Psoas muscle (tissue), 7 donors: ENCODE measurements at regions not wholly inside any gene's neighbourhood (a gene's known extent, or its start where the extent isn't known, plus 50 kb on each side); places are given as distances from the start of the nearest gene placed in this dataset.
A peak's percentile ranks its signal among the peaks of the same experiment; 100 is the strongest.

Experiments
- ATAC-seq, 4 donors: fragments of 200-7000 bp; cut with Tn5 transposase; one replicate each; pipeline ENCODE4 v1.9.1; 2020; ENCODE audit warnings: moderate library complexity in 3 of 4, mild to moderate bottlenecking in 2 of 4
- DNase-seq, 2 donors: peaks; one replicate each; pipeline ENCODE4 v3.0.0-alpha.2; 2020
- H3K27ac ChIP-seq: fragments of 200-600 bp; one replicate; pipeline ENCODE4 v1.8.0; 2022
- H3K27me3 ChIP-seq, 3 donors: fragments of 200-600 bp in 1 of 3; one replicate each; pipeline versions ENCODE4 v1.6.1 to v1.8.0; 2013 to 2022; ENCODE audit warnings: low read length in 2 of 3, mild to moderate bottlenecking in 2 of 3, moderate library complexity in 1 of 3; ENCODE audit not compliant: insufficient read depth in 3 of 3
- H3K36me3 ChIP-seq, 2 donors: fragments of 200-600 bp in 1 of 2; one replicate each; pipeline versions ENCODE4 v1.6.1 to v1.8.0; 2013 to 2022; ENCODE audit warnings: low read depth in 1 of 2, mild to moderate bottlenecking in 1 of 2, moderate library complexity in 1 of 2; ENCODE audit not compliant: insufficient read depth in 1 of 2
- H3K4me1 ChIP-seq: fragments of 200-600 bp; one replicate; pipeline ENCODE4 v1.8.0; 2022
- H3K4me3 ChIP-seq: fragments of 200-600 bp; one replicate; pipeline ENCODE4 v1.8.0; 2022; ENCODE audit warnings: mild to moderate bottlenecking
- H3K9me3 ChIP-seq: fragments of 200-600 bp; one replicate; pipeline ENCODE4 v1.8.0; 2022
- WGBS, 3 donors: extraction: QIAGEN DNeasy Blood & Tissue Kit; methylation state at CpG; one replicate each; pipeline versions ENCODE4 v1.1.6 to v1.1.7; 2013; 5-methylcytosine and 5-hydroxymethylcytosine counted together
- intact Hi-C, 2 donors: fragments of 100-400 bp; cut with DNase I; formaldehyde crosslinking; loops; one replicate each; pipeline versions ENCODE4 v1.11.0 to v1.14.2; 2022
- TF ChIP-seq, protein P1 (sequence below): fragments of 200-600 bp; IDR thresholded peaks from one replicate; pipeline ENCODE4 v1.8.0; 2022; ENCODE audit warnings: antibody characterized with exemption
- donor health status: healthy with polysubstance abuse.
- donor health status: DM: no; HTN: no; CAD: no; lungs with moderate emphysema.
- donor health status: Bipolar disorder and iron deficiency.
- donor health status: healthy.
- donor health status: DM: yes; HTN: yes; CAD: no.
- donor health status: DM: no; HTN: no; CAD: no.
- donor health status: DM: yes; HTN: yes; CAD: no.

DNA sequence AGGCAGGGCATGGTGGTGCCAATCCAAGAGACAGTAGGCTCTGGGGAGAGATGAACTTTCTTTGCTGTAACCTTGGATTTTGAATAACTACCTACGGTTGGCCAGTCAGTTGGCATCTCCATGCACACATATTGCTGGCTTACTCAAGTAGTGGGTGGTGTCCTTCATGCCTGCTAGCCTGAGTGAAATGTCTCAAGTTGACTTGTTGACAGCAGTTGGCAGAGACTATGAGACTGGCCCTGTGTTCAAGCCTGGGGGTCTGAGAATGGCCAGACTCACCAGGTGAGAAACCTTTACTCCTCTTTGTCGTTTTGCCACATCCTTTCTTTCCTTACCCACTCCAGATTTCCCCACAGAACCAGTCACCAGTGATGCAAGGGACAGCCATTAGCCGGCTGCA is 173.3 kb downstream of the MID1IP1 start:
- ATAC-seq (peak in 1 of 4 donors; percentile 68), DNase-seq (no peak)
- no peak overlapping the region for H3K27ac ChIP-seq
- no peaks in the 10 kb centered on the region for H3K4me1 ChIP-seq
- no peaks in the 10 kb centered on the region for H3K27me3 ChIP-seq
- TF ChIP-seq, protein P1, sequence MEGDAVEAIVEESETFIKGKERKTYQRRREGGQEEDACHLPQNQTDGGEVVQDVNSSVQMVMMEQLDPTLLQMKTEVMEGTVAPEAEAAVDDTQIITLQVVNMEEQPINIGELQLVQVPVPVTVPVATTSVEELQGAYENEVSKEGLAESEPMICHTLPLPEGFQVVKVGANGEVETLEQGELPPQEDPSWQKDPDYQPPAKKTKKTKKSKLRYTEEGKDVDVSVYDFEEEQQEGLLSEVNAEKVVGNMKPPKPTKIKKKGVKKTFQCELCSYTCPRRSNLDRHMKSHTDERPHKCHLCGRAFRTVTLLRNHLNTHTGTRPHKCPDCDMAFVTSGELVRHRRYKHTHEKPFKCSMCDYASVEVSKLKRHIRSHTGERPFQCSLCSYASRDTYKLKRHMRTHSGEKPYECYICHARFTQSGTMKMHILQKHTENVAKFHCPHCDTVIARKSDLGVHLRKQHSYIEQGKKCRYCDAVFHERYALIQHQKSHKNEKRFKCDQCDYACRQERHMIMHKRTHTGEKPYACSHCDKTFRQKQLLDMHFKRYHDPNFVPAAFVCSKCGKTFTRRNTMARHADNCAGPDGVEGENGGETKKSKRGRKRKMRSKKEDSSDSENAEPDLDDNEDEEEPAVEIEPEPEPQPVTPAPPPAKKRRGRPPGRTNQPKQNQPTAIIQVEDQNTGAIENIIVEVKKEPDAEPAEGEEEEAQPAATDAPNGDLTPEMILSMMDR: no peak
- no peak overlapping the region for H3K4me3 ChIP-seq
- H3K36me3 ChIP-seq: no peaks in the 10 kb centered on the region
- H3K9me3 ChIP-seq: no peaks in the 10 kb centered on the region
- 67 to 80% (median 73%) methylated on average over 3 of the region's 3 CpGs for WGBS, 3 donors
- intact Hi-C loops: no loop called here

DNA sequence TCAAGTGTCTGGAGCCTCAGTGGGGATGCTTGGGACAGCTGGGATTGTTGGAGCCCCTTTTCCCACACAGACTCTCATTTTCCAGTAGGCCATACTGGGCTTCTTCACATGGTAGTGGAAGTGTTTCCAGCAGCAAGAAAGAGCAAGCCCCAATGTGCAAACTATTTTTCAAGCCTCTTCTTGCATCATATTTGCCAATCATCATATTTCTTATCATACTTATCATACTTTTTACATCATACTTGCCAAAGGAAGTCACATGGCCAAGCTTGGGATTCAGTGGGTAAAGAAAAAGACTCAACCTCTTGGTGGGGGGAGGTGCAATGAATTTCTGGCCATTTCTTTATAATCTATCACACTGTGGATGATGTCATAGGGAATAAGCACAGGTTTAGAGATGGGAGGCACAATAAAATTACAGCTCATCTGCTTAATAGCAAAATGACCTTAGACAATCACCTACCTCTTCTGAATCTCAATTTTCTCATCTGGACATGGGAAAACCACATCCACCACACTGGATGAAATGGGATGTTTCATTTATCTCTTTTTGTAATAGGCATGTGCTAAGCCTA is 174.2 kb downstream of the MID1IP1 start:
- TF ChIP-seq, protein P1: no peak
- Histone ChIP-seq H3K27me3 (no peaks in the 10 kb centered on the region), H3K4me3 (no peak overlapping the region), H3K4me1 (no peaks in the 10 kb centered on the region), H3K36me3 (no peaks in the 10 kb centered on the region), H3K9me3 (no peaks in the 10 kb centered on the region), H3K27ac (no peak overlapping the region)
- intact Hi-C loops: no loop called here
- ATAC-seq (no peak), DNase-seq (no peak)

DNA sequence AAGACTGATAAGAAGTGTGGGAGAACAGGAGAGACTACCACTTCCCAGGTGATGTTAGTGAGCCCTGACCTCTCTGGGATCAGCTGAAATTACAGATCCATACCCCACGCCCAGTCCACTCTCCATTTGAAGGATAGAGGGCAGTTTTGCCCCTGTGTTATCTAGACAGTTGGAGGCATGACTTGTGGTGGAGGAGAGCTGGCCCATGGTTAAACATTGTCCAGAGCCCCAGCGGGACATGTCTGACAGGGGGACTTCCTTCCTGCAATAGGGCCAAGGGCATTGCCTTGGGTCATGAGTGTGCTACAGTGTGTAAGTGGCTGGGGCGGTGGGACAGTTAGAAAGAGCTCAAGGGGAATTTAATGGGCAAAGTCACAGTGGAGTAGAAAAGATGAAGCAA is 181.1 kb downstream of the MID1IP1 start:
- no peak overlapping the region for H3K27ac ChIP-seq
- no peaks in the 10 kb centered on the region for H3K9me3 ChIP-seq
- no peak overlapping the region for H3K4me3 ChIP-seq
- DNase-seq: no peak
- no peak for ATAC-seq
- no peaks in the 10 kb centered on the region for H3K36me3 ChIP-seq
- peaks cover 0 to 5% (median 0%) of the 10 kb centered on the region in 3 donors for H3K27me3 ChIP-seq
- 73 to 98% (median 91%) methylated on average over 3 of the region's 3 CpGs for WGBS, 3 donors
- intact Hi-C loops: loop anchor here (10.0 kb wide), 2 partner anchors 208 to 228 kb away; no protein-coding TSS in a partner anchor
- TF ChIP-seq, protein P1: no peak
- no peaks in the 10 kb centered on the region for H3K4me1 ChIP-seq

DNA sequence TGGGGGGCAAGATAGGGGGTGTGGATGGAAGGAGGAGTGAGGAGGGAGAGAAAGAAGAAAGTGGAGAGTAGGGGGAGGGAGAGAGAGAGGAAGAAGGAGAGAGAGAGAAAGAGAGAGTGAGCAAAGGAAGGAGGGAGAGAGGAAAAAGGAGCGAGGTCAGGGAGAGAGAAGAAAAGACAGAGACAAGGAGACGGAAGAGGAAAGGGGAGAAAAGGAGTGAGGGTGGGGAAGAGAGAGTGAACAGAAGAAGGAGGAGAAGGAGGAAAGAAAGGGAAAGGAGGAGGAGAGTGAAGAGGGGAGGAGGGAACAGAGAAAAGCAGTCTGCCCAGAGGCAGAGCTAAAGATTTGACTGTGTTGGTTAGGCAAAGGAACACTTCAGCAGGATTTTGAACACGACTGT is 181.6 kb downstream of the MID1IP1 start:
- Histone ChIP-seq H3K27ac (no peak overlapping the region), H3K4me1 (no peaks in the 10 kb centered on the region), H3K27me3 (peaks cover 0 to 5% (median 0%) of the 10 kb centered on the region in 3 donors), H3K4me3 (no peak overlapping the region), H3K36me3 (no peaks in the 10 kb centered on the region), H3K9me3 (no peaks in the 10 kb centered on the region)
- 45 to 72% (median 46%) methylated on average over 3 of the region's 3 CpGs for WGBS, 3 donors
- DNase-seq: no peak
- intact Hi-C loops: loop anchor here (10.0 kb wide), 2 partner anchors 208 to 228 kb away; no protein-coding TSS in a partner anchor
- ATAC-seq: no peak
- TF ChIP-seq, protein P1: no peak

DNA sequence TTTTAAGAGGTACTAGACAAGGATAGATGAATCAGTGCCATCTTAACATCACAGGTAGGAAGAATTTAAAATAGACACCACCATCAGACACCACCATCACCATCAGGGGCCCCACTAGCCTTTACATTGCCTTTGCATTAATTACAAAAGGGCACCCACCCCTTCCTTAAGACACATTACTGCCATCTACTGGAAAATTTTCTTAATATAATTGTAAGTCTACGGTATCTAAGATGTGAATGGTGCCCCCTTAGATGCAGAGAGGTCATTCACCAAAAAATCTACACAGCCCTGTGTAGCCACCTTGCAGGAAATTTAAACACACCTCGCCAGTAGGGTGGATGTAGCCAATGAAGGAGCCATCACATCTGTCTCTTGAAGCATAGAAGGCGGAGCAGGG is 184.1 kb downstream of the MID1IP1 start:
- no peaks in the 10 kb centered on the region for H3K36me3 ChIP-seq
- no peaks in the 10 kb centered on the region for H3K4me1 ChIP-seq
- H3K27ac ChIP-seq: no peak overlapping the region
- H3K27me3 ChIP-seq: peaks cover 0 to 5% (median 0%) of the 10 kb centered on the region in 3 donors
- intact Hi-C loops: loop anchor here (5.0 to 10.0 kb wide), 3 partner anchors 183 to 231 kb away; partner anchors contain the start of gene MID1IP1 (in 1 of the 2)
- WGBS, 3 donors: 50 to 68% (median 62%) methylated on average over 3 of the region's 3 CpGs
- H3K9me3 ChIP-seq: no peaks in the 10 kb centered on the region
- DNase-seq (no peak), ATAC-seq (peak in 2 of 4 donors; percentile 59 to 60)
- no peak overlapping the region for H3K4me3 ChIP-seq
- TF ChIP-seq, protein P1: peak; percentile 21
